ENCODE measurements at regions not wholly inside any gene's neighbourhood (a gene's known extent, or its start where the extent isn't known, plus 50 kb on each side); places are given as distances from the start of the nearest gene placed in this dataset.

DNA sequence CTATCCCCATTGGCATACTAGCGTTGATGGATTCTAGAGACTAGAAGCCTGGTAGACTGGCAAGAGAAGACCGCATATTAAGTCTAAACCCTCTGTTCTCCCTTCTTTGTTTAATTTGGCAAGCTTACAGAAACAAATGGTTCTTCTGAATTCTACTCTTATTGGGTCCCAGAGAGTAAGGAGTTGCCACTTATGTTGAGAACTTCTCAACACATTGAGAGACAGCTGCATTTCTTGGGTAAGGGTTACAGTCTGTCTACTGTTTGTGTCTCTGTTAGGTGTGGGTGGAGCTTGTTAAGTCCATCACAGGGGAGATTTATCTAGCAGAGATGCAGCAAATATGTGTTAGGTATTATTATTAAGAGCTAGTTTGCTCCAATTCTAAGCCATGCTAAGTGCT, 435.8 kb upstream of the MEIS1 start:
- BruUV-seq (replicated peaks) = no TSS peak
- no peak overlapping the region for H3K4me3 ChIP-seq (ENCODE audit: low read depth in 2 of 2, low read length in 2 of 2)
- in situ Hi-C loops (cut with HindIII; ENCODE audit: low pct_unique_long_range_greater_than_20kb, low sequenced_read_pairs) = no loop called here

GRCh38 chr2:65997961-65998360, 437.0 kb upstream of the MEIS1 start:
- ChIA-PET CTCF (no interaction called here), POLR2A (no interaction called here)
- Histone ChIP-seq H3K4me1 (ENCODE audit: control insufficient read depth, insufficient read depth, low read length) (no peaks in the 10 kb centered on the region), H3K27me3 (ENCODE audit: control insufficient read depth, insufficient read depth, low read length) (no peaks in the 10 kb centered on the region), H3K36me3 (ENCODE audit: control insufficient read depth, insufficient read depth, low read length) (no peaks in the 10 kb centered on the region), H3K9me3 (ENCODE audit: control insufficient read depth, insufficient read depth, low read depth, low read length) (no peaks in the 10 kb centered on the region), H3K4me3 (ENCODE audit: low read depth in 2 of 2, low read length in 2 of 2) (no peak overlapping the region), H3K27ac (ENCODE audit: low read length) (no peak overlapping the region)
- BruUV-seq (replicated peaks) = no TSS peak
- TF ChIP-seq REST (IDR thresholded peaks at IDR 0.05; ENCODE audit: insufficient read depth in 1 of 2, low read depth in 2 of 2, low read length in 1 of 2) = no peak
- TF ChIP-seq POLR2AphosphoS5 (IDR thresholded peaks at IDR 0.05; ENCODE audit: low read depth, low read length) = no peak
- no peak for TF ChIP-seq SIN3A (IDR thresholded peaks at IDR 0.05; ENCODE audit: borderline replicate concordance, insufficient read depth, low read depth, low read length)
- TF ChIP-seq CTCF (IDR thresholded peaks at IDR 0.05) = no peak
- no peak for TF ChIP-seq TCF7L2 (IDR thresholded peaks at IDR 0.05; ENCODE audit: low read depth, low read length)
- in situ Hi-C loops (cut with HindIII; ENCODE audit: low pct_unique_long_range_greater_than_20kb, low sequenced_read_pairs) (no loop called here), intact Hi-C loops (cut with micrococcal nuclease; ENCODE audit: unreplicated experiment) (no loop called here)
- DNase-seq (ENCODE audit: low read depth, low spot score) = no peak
- no peak for ATAC-seq

More for the DNA sequence above, 435.8 kb upstream of the MEIS1 start:
- CTCF ChIA-PET = no interaction called here
- no peaks in the 10 kb centered on the region for H3K36me3 ChIP-seq (ENCODE audit: control insufficient read depth, insufficient read depth, low read length)
- no peaks in the 10 kb centered on the region for H3K27me3 ChIP-seq (ENCODE audit: control insufficient read depth, insufficient read depth, low read length)
- intact Hi-C loops (cut with micrococcal nuclease; ENCODE audit: unreplicated experiment) = no loop called here
- H3K27ac ChIP-seq (ENCODE audit: low read length) = no peak overlapping the region
- POLR2A ChIA-PET = no interaction called here
- ATAC-seq (no peak), DNase-seq (ENCODE audit: low read depth, low spot score) (no peak)
- no peaks in the 10 kb centered on the region for H3K4me1 ChIP-seq (ENCODE audit: control insufficient read depth, insufficient read depth, low read length)
- no peaks in the 10 kb centered on the region for H3K9me3 ChIP-seq (ENCODE audit: control insufficient read depth, insufficient read depth, low read depth, low read length)
- TF ChIP-seq SIN3A (IDR thresholded peaks at IDR 0.05; ENCODE audit: borderline replicate concordance, insufficient read depth, low read depth, low read length) (no peak), REST (IDR thresholded peaks at IDR 0.05; ENCODE audit: insufficient read depth in 1 of 2, low read depth in 2 of 2, low read length in 1 of 2) (no peak), POLR2AphosphoS5 (IDR thresholded peaks at IDR 0.05; ENCODE audit: low read depth, low read length) (no peak), TCF7L2 (IDR thresholded peaks at IDR 0.05; ENCODE audit: low read depth, low read length) (no peak), CTCF (IDR thresholded peaks at IDR 0.05) (no peak)

Measured in Panc1 (cell line).